Activated T-cell treated with anti-CD3 and anti-CD28 coated beads, Interleukin-2, amount 50 U/mL, for 1 hour (primary cell): ENCODE measurements at regions not wholly inside any gene's neighbourhood (a gene's known extent, or its start where the extent isn't known, plus 50 kb on each side); places are given as distances from the start of the nearest gene placed in this dataset.
"Not testable (repeated sequence)": the region's sequence is repeated elsewhere in the genome, so short reads cannot be mapped to it uniquely, and the experiment has no call there.

Source experiments
- DNase-seq: peaks from one replicate; pipeline ENCODE4 v3.0.0-alpha.2; 2020

DNA sequence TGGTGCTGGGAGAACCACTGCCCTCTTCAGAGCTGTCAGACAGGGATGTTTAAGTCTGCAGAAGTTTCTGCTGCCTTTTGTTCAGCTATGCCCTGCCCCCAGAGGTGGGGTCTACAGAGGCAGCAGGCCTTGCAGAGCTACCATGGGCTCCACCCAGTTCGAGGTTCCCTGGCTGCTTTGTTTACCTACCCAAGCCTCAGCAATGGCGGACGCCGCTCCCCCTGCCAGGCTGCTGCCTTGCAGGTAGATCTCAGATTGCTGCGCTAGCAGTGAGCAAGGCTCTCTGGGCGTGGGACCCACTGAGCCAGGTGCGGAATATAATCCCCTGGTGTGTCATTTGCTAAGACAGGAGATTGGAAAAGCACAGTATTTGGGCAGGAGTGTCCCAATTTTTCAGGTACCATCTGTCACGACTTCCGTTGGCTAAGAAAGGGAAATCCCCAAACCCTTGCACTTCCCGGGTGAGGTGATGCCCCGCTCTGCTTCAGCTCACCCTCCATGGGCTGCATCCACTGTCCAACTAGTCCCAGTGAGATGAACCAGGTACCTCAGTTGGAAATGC is 1415.5 kb downstream of the GRIK2 start:
- DNase-seq: not testable (repeated sequence)

DNA sequence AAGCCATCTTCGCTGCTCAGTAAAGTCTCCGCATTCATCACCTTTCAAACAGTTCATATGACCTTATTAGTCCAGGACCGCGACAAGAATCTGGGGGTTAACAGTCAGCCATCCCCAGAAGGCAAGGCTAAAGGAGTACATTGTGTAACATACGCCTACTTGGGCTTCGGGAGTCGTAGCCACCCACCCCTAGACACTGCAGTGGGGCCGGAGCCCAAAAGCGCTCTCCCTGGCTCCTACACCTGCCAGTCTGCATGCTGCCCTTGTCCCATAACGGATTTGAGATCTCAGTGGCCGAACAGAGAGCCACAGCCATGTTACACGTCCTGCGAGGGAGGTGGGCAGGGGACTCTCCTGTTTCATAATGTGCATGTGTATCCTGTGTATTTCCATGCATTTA is 1405.5 kb downstream of the GRIK2 start:
- DNase-seq: no peak

DNA sequence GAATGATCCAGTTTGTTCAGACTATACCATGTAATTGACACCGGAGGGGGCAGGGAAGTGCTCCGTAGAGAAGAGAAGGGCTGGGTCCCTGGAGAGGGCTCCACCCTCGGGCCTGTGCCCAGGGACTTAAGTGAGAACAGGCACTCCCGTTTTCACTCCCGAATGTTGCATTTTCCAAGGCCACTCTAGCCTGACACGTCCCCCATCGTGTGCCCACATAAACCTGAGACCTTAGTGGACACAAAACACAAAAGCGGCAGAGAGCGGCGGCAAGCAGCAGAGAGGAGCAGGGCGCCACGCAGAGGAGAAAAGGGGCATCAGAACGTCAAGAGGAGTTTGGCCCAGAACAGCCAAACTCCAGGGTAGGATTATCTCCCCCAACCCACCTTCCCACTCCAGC is 1405.1 kb downstream of the GRIK2 start:
- no peak for DNase-seq

DNA sequence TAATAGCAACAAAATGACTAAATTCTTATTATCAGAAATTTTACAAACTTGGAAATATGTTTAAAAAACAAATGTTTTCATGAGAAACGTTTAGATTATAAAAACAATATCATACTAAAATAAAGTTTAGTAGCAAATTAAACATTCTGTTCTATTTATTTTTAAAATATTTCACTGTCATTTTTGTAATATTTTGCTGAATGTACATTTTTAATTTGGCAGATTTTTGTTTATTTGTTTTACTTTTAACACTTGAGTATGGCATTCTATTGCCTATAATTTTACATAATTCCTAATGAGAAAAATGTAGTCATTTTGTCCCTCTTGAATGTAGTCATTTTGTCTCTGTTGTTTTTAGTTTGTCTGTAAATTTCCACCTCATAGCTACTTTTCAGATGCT is 1400.2 kb downstream of the GRIK2 start:
- no peak for DNase-seq

DNA sequence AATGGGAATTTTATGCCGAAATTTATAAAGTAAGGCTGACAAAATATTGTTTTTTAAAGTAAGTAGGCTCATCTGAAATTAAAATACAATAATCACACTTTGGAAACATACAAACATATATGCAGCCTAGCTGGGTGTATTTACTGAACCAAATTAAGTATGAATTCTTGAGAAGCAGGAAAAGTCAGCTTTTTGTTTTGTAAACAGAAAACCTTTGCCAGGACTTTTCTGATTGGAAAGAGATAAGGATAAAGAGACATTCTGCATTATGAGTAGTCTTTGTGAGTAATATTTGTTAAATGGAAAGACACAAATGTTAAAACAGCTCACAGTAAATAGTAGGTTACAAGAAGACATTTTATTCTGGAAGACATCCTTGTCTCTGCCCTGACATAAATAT is 1380.8 kb downstream of the GRIK2 start:
- no peak for DNase-seq

DNA sequence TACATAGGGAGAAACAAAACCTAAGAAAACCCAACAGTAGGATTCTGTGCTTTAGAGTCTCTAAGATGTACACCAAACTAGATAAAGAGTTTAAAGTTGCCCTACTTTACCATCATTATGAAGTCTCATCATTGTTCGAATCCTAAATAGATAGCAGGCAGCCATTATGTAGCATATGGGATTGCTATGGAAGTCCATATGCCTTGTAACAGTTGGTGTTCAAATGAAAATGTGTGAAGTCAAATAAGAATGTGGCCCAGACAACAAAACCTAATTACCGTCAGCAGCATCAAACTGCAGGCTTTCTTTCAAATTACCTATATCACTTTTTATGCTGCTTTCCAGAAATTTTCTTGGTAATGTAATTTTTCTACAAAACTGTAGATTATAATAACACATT is 1380.1 kb downstream of the GRIK2 start:
- no peak for DNase-seq

DNA sequence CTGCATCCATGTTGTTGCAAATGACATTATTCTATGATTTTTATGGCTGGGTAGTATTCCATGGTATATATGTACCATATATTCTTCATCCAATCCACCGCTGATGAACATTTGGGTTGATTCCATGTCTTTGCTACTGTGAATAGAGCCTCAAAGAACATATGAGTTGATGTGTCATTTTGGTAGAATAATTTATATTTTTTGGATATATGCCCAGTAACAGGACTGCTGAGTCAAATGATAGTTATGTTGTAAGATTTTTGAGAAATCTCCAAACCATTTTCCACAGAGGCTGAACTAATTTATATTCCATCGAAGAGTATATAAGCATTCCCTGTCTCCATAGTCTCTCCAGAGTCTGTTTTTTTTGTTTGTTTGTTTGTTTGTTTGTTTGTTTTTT is 1373.5 kb downstream of the GRIK2 start:
- DNase-seq: no peak

DNA sequence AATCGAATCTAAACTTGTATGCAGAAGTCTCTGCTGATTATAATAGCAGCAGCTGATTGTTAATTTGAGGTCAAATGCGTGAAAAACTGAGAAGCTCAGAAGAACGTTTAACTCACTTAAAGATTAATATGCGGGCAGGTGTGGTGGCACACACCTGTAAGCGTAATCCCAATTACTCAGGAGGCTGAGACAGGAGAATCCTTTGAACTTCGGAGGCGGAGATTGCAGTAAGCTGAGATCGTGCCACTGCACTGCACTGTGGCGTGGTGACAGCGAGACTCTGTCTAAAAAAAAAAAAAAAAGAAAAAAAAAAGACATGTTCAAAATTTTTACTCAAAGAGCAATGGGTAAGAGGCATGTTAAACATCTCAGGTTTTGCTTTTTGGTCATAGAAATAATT is 1370.8 kb downstream of the GRIK2 start:
- DNase-seq: no peak

DNA sequence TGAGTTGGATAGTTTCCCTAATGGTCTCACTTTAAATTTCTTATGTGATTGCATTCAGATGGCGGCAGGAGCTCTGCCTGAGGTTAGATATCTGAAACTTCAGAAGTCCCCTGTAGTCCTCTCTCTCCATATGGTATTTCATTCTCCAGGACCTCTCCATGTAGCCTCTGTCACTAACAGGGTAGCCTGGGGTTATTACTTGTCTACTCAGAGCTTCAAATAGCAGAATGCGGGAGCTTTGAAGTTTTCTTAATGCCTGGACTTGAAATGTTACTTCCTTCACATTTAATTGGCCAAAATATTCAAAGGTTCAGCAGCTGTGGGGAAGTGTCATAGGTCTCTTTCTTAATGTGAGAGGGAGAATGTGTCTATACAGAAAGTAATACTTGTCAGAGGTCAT is 1370.4 kb downstream of the GRIK2 start:
- no peak for DNase-seq

DNA sequence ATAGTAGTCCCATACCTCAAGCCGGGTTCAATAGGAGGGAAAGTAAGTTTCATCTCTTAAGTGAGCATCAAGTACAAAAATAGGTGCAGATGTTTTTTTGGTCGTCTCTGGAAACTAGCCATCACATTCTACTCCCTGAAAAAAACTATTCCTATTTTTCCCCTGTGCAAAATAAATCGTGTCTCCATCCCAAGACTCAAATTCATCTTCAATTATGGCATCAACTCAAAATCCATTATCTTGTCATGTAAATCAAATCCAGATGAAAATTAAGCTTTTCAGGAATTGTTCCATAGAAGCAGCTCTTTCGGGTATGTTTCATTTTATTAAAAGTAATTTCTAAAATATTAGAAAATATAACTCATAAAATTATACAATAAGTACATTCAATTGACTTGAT is 1368.4 kb downstream of the GRIK2 start:
- no peak for DNase-seq

DNA sequence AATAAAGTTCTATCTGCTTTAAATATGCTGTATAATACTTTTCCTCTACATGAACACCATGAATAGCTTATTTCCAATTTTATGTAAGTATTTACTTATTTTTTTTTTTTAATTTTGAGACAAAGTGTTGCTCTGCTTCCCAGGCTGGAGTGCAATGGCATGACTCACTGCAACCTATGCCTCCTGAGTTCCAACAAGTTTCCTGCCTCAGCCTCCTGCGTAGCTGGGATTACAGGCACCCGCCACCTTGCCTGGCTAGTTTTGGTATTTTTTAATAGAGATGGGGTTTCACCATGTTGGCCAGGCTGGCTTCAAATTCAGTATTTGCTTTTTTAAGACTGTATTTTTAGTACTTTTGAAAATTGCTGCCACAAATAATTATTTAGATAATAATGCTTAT is 1365.9 kb downstream of the GRIK2 start:
- DNase-seq: no peak

DNA sequence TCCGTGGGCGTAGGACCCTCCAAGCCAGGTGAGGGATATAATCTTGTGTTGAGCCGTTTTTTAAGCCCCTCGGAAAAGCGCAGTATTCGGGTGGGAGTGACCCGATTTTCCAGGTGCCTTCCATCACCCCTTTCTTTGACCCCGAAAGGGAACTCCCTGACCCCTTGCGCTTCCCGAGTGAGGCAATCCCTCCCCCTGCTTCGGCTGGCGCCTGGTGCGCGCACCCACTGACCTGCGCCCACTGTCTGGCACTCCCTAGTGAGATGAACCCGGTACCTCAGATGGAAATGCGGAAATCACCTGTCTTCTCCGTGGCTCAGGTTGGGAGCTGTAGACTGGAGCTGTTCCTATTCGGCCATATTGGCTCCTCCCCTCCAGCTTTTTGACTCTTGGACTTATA is 1365.0 kb downstream of the GRIK2 start:
- DNase-seq: not testable (repeated sequence)

DNA sequence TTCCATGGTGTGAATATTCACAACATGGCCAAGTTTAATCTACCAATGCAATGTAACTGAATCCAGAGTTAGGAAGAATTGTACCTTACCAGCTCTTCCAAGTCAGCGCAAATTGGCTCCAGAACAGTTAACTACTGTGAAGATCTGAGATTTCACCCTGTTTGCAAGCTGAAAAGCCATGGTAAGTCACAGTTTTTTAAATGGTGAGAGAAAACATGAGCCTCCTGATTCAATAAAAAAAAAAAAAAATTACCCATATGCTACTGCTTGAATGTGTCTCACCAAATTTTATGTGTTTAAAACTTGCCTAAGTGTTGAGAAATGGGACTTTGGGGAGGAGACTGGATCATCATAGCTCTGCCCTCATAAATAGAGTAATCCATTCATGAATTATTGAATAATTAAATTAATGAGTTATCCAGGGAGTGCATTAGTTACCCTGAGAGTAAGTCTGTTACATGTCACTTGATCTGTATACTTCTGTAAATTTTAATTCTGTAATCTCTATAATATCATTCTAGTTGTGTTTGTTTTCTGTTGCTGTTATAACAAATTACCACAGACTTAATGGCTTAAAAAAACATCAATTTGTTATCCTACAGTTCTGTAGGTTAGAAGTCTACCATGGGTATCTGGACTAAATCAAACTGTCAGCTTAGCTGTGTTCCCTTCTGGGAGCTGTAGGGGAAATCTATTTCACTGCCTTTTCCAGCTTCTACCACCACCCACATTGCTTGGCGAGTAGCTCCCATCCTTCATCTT is 1355.9 kb downstream of the GRIK2 start:
- no peak for DNase-seq

DNA sequence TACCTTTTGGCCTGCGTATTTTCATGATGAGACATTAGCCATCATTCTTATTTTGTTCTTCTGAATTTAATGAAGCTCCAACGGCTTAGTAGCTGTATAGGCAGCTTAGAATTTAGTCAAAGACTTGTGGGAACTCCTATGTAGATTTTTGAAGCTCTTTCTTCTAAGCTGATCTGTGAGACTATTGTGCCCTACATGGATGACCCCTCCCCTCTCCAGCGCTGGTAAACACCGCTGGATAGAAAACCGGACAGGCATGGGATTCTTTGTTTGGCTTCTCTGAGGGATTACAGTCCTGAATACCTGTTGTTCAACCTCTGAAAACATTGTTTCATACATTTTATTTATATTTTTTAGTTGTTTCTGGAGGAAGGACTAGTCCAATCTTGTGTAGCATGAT is 1353.4 kb downstream of the GRIK2 start:
- no peak for DNase-seq

DNA sequence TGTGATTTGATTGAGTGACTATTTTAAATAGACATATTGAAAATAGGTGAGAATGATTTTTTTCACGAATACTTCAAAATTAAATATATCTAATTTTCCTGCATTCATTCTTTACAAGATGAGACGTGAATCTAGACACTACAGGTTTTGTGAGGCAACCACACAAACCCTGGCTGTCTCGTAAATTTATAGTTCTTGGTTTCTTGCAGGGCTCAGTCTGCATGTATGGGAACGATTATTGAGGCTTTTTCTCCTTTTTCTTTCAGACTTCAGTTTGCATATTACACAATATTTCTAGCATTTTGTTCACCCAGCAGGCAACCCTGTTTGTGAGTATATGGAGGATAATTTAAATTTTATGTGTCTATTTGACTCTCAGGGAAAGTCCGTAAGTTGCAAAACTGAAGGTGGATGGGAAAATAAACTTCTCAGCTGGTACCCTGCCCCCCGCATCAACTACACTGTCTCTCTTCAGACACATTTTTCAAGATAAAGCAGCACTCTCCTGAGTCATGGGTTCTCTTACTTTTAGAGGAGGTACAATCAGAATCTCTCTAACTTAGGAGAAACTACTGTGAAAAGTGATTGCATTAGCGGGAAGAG is 1349.3 kb downstream of the GRIK2 start:
- DNase-seq: no peak

DNA sequence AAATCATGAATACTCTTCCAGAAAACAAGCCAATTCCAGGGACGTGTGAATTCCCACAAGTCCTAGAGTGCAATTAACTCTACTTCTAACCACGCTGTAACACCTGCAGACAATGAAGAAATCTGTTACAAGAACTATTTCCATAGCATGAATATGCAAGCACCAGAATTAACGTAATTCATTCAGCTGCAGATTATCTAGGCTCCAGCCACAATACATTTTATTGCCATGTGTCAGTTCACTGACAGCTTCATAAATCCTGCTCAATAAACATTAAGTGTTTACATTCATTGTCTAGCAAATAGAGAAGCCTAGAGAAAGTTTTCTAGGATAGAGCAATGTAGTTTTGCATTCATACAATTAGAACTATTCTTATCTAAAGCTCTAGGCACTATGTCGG is 1348.5 kb downstream of the GRIK2 start:
- no peak for DNase-seq

DNA sequence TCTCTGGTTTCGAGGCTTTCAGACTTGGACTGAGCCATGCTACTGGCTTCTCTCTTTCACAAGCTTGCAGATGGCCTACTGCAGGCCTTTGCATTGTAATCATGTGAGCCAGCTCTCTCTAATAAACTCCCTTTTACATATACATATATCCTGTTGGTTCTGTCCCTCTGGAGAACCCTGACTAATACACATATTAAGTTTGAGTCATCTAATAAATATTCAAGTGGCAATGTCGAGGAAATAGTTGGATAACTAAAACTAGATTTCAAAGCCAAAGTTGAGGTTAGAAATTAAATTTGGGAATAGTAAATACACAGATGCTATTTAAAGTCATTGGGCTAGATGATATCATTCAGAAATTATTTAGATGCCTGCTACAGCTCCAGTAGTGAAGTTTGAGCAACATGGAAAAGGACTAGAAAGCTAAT is 1343.4 kb downstream of the GRIK2 start:
- no peak for DNase-seq

DNA sequence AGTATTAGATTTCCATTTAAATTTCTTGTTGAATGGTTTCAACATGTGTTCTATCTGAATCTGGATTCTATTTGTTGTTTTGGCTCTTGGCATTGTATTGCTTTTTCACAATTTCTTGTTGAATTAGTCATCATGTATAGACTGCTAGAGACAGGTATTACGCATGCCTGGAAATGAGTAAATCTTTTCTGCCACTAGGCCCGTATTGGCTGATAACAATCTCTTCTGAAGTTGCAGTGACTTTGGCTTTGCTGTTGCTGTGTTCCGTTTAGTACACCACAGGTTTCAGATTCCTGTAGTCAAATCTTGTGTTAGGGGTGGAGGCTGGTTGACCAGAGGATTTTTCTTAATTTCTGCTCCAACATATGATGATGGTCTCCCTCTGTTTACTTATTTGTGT is 1339.4 kb downstream of the GRIK2 start:
- no peak for DNase-seq

DNA sequence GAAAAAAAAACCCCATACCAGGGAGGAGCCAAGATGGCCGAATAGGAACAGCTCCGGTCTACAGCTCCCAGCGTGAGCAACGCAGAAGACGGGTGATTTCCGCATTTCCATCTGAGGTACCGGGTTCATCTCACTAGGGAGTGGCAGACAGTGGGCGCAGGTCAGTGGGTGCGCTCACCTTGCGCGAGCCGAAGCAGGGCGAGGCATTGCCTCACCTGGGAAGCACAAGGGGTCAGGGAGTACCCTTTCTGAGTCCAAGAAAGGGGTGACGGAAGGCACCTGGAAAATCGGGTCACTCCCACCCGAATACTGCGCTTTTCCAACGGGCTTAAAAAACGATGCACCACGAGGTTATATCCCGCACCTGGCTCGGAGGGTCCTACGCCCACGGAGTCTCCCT is 1328.6 kb downstream of the GRIK2 start:
- not testable (repeated sequence) for DNase-seq

DNA sequence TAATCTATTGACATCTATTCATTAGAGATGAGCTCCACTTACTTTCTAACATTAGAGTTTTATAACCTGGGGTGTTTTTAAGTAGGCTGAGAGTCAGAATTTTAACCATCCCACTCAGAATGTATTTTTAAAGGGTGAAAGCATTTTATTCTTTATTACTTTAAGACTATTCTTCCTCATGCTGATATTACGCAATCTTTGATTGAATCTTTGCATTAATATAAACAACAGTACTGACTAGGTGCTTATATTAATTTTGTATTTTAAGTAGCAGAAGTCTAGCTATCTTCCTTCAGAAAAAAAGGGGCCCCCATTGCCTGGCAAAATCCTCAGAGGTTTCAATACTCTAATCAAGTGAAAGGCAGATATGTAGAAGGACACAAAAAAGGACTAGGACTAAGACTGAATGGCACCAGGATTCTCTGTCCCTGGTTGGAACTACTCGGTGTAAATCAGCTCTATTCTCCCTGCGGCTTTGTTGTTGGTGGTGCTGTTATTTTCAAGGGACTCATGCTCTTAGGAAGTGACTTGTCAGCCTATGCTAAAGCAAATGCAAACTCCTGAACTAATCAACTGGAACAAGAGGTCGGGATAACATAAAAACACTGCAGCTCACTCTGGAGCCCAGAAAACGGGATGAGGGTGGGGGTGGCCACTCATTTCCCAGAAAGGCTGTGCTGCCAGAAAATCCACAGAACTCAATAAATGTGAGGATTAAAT is 1324.4 kb downstream of the GRIK2 start:
- DNase-seq: no peak

DNA sequence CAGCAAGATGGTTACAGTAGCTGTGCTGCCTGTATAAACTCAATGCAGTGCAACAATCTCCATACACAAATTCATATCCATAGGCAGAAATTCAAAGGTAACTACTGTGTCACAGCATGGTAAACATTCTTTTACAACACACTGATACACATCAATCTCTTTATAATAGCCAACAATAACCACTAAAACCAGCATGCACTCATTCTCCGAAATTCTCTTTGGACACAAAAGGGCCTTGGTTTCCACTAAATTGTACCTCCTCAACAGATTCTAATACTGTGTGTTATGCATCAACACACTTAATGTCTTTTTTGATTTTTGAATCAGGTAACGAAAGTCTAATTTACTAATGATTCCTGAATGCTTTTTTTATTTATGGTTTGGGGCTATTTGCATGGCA is 1323.7 kb downstream of the GRIK2 start:
- DNase-seq: no peak

DNA sequence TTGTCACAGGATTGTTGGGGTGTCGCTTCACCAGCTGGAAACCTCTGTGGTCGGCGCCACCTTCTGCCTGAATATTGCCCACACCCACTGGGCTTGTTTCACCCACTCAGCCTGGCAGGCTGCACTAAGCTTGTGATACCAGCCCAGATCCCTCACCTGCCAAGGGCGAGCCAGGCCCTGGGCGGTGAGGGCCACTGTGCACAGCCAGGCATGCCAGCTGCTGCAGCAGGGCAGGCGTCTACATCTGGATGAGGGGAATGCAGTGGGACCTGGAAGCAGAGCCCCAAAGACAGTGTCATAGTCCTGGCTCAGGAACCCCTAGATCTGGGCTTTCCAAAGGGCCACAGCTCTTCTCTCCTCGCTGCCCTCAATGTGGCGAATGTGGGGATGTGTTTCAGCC is 1307.5 kb downstream of the GRIK2 start:
- DNase-seq: no peak

DNA sequence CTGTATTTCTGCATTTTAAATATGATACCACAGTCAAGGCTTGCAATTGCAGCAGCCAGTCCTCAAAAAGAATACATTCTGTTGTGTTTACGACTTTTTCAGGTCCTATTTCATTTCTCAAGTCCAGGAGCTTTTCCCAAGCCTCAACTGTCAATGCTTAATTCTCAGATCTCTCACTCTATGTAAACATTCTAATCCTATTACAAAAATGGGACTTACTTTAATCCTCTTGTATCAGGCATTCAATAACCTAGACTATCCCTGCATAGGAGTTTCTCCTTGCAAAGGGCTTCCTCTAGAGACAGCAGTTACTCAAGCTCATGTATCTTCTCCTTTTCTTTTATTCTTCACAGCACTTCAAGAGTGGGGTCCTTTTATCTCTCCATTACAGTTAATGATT is 1293.0 kb downstream of the GRIK2 start:
- no peak for DNase-seq

DNA sequence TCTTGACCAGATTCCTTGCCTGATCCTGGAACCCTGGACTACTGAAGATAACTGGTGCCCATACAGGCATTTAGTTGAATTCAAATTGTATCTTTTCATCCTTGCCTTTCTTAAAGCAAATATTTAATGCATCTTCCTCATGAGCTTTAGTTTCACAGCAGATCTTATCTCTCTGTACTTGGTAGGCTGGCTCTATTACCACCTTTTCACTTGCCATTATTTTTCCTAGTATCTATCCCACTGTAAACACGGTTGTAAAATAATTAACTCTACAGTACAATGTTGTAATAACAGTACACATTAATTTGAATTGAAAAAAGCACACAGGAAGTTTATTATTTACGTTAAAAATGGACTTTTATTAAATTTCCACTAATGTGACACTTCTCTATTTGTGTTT is 1286.9 kb downstream of the GRIK2 start:
- DNase-seq: no peak
